ENCODE measurements at regions not wholly inside any gene's neighbourhood (a gene's known extent, or its start where the extent isn't known, plus 50 kb on each side); places are given as distances from the start of the nearest gene placed in this dataset.

DNA sequence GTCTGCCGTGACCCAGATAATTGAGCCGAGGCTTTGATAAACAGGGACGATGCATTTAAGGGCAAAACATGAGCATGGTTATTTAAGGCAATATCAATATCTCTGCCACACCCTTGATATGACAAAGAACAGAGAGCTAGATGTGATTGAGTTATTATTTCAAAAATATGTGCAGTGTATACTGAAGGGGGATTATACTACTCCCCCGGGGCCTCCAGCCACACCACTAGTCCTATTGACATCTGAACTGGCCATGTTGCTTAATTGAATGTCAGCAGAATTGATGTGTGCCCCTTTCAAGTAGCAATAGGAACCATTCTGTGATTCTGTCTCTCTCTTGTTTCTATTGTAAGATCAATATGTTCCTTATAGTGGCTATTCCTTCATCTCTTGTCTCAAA lies 794.8 kb upstream of the SEL1L start:
- no peak for DNase-seq (ENCODE audit: low read depth)

GRCh38 chr14:82341261-82341810 lies 807.7 kb upstream of the SEL1L start:
- no peak for DNase-seq (ENCODE audit: low read depth)

- no peak for DNase-seq (ENCODE audit: low read depth)
These were observed 808.9 kb upstream of the SEL1L start for GRCh38 chr14:82342596-82342995.

DNA sequence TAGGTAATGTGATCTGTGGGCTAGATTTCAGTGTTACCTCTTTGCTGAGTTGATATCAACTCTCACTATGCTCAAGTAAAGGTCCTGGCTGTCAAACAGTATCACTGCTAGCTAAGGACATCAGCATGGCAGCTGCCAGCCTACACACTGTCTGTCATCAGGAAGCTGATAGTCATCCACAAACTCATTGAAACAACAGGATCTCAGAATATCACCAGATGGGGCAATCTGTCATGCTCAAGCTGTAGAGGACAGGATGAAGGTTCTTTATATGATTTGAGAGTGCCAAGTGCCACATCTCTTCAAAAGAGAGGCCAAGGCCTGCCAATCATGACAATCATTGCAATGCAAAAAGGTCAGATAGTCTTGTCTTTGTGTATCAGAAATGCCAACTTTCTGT lies 811.5 kb upstream of the SEL1L start:
- no peak for DNase-seq (ENCODE audit: low read depth)

DNA sequence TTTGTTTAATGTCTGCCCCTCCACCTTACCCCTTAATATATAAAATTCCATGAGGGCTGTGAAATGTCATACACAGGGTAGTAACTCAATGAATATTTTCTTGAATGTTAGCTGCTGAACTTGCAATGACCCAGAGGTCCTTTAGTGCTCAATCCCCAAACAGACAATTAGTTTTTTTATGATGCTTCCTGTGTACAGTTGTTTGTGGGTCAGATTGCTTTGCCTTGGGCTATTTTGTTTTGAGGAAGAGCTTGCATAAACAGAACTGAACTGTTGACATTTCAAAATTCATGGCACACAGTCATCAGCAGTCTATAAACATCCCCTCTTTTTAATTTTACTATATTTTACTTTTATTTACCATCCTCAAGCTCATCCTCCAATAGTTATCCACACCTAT lies 820.5 kb upstream of the SEL1L start:
- DNase-seq (ENCODE audit: low read depth), result no peak

DNA sequence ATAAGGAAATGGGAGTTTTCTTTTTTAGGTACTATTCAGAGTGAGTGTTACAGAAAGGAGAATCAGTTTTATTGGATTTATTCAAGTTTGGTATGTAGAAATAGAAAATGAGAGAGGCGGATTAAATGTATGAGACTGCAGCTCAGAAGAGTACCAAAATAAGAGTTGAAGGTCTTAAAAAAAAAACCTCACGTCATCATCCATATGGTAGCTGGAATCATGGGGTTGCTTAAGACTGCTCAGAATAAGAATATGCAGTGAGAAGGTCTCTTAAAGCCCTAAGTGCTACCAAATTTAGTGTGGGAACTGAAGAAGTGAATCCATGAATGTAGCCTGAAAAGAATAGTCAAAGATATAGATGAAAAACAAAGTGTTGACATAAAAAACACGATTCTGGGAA lies 825.5 kb upstream of the SEL1L start:
- no peak for DNase-seq (ENCODE audit: low read depth)

GRCh38 chr14:82362452-82362851 lies 828.8 kb upstream of the SEL1L start:
- DNase-seq (ENCODE audit: low read depth), result no peak

DNA sequence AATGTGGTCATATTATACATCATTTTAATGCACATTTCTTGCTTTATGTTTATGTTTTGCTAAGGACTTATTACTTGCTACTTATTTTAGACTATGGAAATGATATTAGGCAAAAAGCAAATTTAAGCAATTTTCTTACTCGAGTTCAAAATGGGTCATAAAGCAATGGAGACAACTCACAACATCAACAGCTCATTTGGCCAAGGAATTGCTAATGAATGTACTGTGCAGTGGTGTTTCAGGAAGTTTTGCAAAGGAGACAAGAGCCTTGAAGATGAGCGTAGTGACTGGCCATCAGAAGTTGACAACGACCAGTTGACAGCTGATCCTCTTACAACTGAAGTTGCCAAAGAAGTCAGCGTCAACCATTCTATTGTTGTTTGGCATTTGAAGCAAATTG lies 831.8 kb upstream of the SEL1L start:
- no peak for DNase-seq (ENCODE audit: low read depth)

DNA sequence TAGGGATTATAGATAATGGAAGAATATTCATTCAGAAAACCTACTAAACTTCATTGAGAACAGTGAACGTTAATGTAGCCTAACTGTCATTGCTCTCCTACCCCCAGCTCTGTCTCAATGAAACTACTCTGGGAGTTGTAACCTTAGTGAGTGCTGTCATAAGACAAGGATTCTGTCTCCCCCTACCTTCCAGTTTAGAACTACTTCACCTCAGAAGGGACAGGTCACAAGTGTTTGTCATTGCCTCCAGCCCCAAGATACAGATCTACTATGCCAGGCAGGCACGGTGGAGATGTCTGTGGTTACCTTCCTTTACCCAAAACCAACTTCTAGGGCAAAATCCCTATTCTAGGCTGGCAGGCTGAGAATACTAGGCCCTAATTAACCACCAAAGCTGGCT lies 833.1 kb upstream of the SEL1L start:
- no peak for DNase-seq (ENCODE audit: low read depth)

DNA sequence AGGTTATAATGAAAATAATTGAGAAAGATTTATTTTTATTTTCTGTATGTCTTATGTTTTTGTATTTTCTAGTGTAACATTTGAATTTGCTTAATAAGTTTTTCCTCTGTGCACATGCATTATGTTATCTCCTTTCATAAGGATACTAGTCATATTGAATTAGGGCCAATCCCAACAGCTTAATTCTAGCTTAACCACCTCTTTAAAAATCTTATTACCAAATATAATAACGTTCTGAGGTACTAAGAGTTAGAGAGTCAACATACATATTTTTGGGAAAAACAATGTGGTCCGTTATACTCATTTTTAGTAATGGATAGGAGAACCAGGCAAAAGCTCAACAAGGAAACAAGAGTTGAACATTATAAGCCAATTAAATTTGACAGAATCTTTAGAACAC lies 845.6 kb upstream of the SEL1L start:
- DNase-seq (ENCODE audit: low read depth), result no peak

DNA sequence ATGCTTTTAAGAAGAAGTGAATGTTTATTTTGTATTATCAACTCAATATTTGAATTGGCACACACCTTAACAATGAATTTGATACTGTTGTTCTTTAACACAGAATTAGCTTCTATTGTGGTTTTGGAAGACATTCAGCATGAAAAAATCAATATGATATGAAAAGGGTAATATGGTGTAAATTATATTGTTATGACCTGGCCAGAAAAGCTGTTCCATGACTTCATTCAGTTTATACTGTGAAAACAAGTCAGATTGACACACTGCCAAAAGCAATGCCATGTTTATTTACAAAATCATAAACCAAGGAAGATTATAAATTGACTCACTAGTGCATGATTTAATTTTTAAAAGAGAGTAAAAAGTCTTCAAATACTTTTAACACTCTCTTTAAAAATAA lies 851.4 kb upstream of the SEL1L start:
- no peak for DNase-seq (ENCODE audit: low read depth)

DNA sequence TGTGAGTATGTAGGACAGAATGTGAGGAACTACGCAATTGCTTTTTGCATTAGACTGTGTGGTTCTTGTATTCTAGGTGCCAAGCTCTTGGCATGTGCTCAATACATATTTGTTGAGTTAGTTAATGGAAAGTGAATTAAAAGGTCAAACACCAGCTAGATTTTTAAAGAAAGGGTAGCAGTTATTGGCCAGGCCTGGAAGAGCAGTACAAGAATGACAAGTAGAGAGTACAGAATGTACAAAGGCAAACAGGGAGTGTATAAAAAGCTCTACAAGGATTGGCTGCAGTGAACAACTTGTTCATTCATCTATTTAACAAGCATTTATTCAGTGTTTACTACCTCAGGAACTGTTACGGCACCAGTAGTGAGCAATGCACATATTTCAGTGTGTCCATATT lies 854.0 kb upstream of the SEL1L start:
- no peak for DNase-seq (ENCODE audit: low read depth)

DNA sequence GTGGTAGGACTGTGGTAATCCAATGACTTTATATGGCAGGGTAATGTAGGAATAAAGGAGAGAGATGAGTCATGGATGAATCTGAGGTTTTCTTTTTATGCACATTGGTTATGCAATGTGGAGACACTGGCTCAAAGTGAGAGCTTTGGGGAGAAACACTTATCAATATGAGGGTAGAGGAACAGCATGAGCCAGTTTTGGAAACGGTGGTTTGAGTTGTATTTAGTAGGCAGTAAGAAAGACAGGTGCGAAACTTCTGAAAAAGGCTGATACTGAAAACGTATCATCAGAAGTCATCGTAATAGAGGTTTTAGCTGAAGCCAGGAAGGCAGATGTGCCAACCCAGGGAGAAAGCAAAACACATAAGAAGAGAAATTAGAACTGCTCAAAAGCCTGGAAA lies 854.8 kb upstream of the SEL1L start:
- no peak for DNase-seq (ENCODE audit: low read depth)

GRCh38 chr14:82390586-82390985 lies 856.9 kb upstream of the SEL1L start:
- DNase-seq (ENCODE audit: low read depth), result no peak

- DNase-seq (ENCODE audit: low read depth), result no peak
These were observed 861.3 kb upstream of the SEL1L start for GRCh38 chr14:82394916-82395315.

GRCh38 chr14:82398256-82398655 lies 864.6 kb upstream of the SEL1L start:
- no peak for DNase-seq (ENCODE audit: low read depth)

DNA sequence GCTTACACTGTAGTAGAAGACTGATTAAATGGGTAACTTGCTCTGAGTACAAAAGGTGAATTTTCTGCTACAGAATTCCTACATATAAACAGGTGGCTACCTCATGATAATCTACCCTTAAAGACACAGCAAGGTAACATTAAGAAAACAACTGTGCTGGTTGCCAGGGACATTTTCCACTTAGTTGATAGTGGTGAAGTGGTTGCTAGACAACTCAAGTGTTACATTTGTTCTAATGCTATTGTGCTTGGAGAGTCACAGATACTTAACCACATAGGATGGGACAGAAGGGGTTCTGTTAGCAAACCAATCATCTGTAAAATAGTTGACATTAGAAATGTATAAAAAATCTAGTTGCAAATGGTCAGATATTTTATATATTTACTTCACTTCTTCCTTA lies 870.3 kb upstream of the SEL1L start:
- no peak for DNase-seq (ENCODE audit: low read depth)

DNA sequence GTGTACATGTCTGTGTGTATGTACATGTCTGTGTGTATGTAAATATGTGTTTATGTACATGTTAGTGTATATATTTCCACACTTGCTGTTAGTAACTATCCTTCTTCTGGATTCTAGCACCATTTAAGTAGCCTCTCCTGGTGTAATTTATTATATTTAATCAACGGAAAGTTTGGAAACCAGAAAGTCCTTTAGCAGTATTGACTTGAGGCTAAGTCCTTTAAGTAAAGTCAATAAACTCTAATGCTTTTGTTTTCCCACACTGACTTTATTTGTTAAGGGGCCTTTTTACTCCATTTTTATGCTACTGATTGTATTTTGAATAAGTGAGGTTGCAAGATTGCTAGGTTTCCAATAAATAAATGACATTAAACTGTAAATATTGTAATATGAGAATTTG lies 876.4 kb upstream of the SEL1L start:
- no peak for DNase-seq (ENCODE audit: low read depth)

DNA sequence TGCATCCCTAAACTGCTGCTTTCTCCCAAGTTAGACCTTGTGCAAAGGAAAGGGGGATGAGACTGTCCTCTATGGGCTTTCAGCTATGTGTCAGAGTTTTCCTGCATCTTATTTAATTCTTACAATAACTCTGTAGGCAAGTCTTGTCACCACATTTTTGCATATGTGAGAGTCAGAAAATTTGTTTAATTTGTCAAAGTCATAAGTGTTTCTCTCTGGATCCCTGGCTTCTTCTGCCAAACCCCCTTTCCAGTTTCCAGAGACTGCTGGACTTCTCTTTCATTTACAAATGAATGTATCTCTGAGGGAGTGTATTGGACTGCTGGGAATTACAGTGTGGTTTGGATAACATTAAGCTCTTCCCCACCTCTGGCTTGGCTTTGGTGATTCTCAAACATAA lies 877.6 kb upstream of the SEL1L start:
- DNase-seq (ENCODE audit: low read depth), result no peak

DNA sequence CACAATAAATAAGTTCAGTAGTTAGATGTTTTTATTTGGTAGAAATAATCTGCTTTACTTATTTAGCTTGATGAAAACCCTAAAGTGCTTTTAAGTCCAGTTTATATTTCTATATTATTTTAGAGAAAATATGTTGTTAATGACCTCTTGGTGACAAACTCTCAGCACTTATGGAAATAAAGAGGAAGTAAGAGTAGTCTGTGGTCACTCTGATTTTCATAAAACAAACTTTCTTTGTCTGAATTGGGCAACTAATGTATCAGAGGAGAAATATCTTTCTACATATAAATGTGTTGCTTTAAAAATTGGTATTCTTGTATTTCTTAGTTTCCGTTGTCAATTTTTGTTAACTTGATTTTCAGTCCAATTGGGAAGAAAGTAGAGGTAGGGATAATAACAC lies 878.9 kb upstream of the SEL1L start:
- no peak for DNase-seq (ENCODE audit: low read depth)

DNA sequence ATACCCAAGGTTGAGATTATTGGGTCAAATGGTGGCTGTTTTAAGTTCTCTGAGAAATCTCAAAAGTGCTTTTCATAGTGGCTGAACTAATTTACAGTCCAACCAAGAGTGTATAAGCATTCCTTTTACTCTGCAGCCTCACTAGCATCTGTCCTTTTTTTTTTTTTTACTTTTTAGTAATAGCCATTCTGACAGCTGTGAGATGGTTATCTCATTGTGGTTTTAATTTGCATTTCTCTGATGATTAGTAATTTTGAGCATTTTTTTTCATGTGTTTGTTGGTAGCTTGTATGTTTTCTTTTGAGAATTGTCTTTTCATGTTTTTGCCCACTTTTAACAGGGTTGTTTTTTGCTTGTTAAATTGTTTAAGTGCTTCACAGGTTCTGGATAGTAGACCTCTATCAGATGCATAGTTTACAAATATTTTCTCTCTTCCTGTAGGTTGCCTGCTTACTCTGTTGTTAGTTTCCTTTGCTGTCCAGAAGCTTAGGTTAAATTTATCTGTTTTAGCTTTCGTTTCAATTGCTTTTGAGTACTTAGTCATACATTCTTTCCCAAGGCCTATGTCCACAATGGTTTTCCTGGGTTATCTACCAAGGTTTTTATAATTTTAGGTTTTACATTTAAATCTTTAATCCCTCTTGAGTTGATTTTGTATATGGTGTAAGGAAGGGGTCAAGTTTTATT lies 881.3 kb upstream of the SEL1L start:
- DNase-seq (ENCODE audit: low read depth), result no peak

- no peak for DNase-seq (ENCODE audit: low read depth)
These were observed 886.3 kb upstream of the SEL1L start for GRCh38 chr14:82419933-82420332.

DNA sequence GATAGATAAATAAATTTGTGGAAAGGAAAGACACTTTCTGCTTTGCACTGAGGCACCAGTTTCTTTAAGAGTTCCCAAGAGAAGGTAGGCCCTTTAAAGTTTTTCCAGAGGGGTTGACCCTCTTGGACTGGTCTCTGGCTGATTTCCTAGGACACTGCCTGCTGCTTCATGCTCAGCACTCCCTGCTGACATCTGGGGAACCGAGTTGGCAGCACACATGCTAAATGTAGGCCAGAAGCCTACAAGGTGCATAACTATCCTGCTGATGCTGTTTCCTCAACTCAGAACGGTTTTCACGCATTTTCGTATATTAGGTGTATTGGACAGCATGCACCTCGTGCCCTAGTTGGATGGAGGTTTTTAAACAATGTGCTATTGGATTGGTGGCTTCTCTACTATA lies 887.2 kb upstream of the SEL1L start:
- no peak for DNase-seq (ENCODE audit: low read depth)

DNA sequence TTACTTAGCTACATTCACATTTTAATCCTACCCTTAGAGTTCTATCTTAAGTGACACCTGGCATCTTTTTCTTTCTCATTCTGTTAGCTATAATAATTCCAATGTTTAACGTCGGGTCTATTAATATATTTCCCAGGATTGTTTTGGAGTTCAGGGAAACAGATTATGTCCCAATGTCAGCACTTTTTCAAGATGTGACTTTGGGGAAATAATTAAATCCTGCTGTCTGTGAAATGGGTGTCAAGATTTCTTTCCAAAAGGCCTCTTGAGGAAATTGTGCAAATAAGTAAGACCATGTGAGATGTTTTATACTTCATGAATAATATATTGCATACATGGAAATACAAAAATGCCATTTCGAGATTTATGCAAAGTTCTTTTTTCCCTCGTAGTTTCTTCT lies 887.6 kb upstream of the SEL1L start:
- DNase-seq (ENCODE audit: low read depth), result no peak

Measured in myocyte (in vitro differentiated cells).